ENCODE measurements at regions not wholly inside any gene's neighbourhood (a gene's known extent, or its start where the extent isn't known, plus 50 kb on each side); places are given as distances from the start of the nearest gene placed in this dataset.

DNA sequence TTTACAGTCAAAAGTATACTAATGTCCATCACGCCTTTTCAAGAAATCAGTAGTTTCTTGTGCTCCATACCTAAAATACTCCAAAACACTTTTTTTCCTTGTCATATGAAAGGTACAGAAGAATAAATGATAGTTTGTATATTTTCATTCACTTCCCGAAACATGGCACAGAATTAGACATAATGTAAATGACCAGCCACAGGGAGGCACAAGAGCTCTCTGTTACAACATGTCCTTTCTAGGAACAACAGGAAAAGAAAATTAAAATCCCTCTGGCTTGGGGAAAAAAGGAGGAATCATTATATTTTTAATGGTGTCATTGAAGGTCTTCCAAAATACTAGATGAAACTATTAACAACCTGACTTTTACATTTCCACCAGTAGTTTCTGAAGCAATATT is 331.2 kb downstream of the ACTR3B start:
- TF ChIP-seq CTCF (conservative IDR thresholded peaks at IDR 0.05 in 1 of 2, IDR thresholded peaks at IDR 0.05 in 1 of 2; ENCODE audit: extremely low read depth in 1 of 2, insufficient read depth in 1 of 2, low read depth in 1 of 2, low read length in 2 of 2) (no peak), EZH2 (IDR thresholded peaks at IDR 0.05; ENCODE audit: borderline replicate concordance, low read length) (no peak)
